ENCODE measurements at regions not wholly inside any gene's neighbourhood (a gene's known extent, or its start where the extent isn't known, plus 50 kb on each side); places are given as distances from the start of the nearest gene placed in this dataset.

DNA sequence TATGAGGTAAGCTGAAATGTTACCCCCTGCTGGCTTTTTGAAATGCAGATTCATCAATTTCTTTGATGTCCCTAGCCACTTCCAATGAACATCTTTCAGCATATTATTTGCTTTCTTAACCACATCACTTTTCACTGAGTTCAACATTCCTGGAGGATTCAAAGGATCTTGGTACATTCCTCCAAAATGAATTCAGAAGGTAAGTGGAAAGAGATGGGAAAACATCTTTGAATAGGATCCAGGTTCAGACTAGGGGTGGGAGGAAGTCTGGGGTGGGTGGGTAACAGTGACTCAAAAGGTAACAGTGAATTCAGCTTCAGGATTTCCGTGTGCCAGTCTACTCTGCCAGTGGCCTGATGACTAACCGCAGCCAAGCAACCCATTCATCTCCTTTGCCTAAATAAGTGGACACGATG is 180.7 kb downstream of the ZC3H11B start:
- intact Hi-C loops (cut with DNase I): no loop called here
- 58 to 62% (median 59%) methylated on average over 3 of the region's 3 CpGs for WGBS, 3 donors
- H3K9me3 ChIP-seq: no peaks in the 10 kb centered on the region

DNA sequence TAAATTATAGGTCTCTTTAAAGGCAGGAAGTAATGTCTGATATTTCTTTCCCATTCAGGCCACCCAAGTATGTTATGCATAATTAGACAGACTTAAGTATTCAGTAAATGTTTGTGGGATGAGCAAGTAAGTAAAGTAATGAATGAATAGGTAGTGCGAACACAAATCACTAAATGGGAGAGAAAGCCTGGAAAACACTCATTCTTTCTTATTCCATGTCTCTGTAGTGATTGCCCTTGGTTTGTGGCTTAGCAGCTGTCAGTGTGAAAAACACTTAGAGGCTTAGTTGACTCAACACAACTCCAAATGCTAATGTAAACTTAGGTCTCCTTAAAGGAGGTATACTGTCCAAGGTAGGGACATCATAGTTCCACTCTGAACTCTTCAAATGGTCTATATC is 182.5 kb downstream of the ZC3H11B start:
- WGBS, 3 donors: 81 to 89% (median 82%) methylated on average over 1 of the region's 1 CpG
- no peak overlapping the region for H3K27ac ChIP-seq
- TF ChIP-seq, protein P1, sequence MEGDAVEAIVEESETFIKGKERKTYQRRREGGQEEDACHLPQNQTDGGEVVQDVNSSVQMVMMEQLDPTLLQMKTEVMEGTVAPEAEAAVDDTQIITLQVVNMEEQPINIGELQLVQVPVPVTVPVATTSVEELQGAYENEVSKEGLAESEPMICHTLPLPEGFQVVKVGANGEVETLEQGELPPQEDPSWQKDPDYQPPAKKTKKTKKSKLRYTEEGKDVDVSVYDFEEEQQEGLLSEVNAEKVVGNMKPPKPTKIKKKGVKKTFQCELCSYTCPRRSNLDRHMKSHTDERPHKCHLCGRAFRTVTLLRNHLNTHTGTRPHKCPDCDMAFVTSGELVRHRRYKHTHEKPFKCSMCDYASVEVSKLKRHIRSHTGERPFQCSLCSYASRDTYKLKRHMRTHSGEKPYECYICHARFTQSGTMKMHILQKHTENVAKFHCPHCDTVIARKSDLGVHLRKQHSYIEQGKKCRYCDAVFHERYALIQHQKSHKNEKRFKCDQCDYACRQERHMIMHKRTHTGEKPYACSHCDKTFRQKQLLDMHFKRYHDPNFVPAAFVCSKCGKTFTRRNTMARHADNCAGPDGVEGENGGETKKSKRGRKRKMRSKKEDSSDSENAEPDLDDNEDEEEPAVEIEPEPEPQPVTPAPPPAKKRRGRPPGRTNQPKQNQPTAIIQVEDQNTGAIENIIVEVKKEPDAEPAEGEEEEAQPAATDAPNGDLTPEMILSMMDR (IDR thresholded peaks at IDR 0.05): no peak
- TF ChIP-seq POLR2A (IDR thresholded peaks at IDR 0.05) (no peak), EP300 (IDR thresholded peaks at IDR 0.05) (no peak)
- H3K4me3 ChIP-seq: no peak overlapping the region
- H3K9me3 ChIP-seq: no peaks in the 10 kb centered on the region
- peaks cover 6% of the 10 kb centered on the region for H3K4me1 ChIP-seq (ENCODE audit: insufficient read depth)
- intact Hi-C loops (cut with DNase I): no loop called here
- no peak for DNase-seq
- no peaks in the 10 kb centered on the region for H3K36me3 ChIP-seq
- no peaks in the 10 kb centered on the region for H3K27me3 ChIP-seq

More for the DNA sequence above, 180.7 kb downstream of the ZC3H11B start:
- TF ChIP-seq, protein P1 (IDR thresholded peaks at IDR 0.05): no peak
- no peak for TF ChIP-seq POLR2A (IDR thresholded peaks at IDR 0.05)
- no peak for TF ChIP-seq EP300 (IDR thresholded peaks at IDR 0.05)
- Histone ChIP-seq H3K36me3 (no peaks in the 10 kb centered on the region), H3K27ac (no peak overlapping the region), H3K4me3 (no peak overlapping the region), H3K27me3 (no peaks in the 10 kb centered on the region), H3K4me1 (ENCODE audit: insufficient read depth) (peaks cover 7% of the 10 kb centered on the region)
- DNase-seq: no peak

DNA sequence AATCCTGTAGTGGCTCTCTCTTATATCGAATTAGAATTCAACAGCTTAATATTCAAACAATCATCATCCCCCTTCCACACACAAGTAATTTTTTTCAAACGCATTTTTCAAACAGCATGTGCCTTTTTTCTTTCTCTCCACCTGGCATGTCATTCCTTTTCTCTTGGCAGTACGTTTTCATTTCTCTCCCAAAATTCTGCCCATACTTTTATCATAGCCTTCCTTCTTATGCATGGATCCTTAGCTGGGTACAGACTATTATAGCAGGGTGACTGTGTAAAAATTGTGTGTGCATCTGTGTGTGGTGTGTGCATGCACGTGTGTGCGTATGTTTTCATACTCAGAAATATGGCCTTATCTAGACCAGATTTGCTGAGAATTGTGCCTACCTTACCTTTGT is 184.3 kb downstream of the ZC3H11B start:
- Histone ChIP-seq H3K4me3 (no peak overlapping the region), H3K4me1 (ENCODE audit: insufficient read depth) (peaks cover 5% of the 10 kb centered on the region), H3K27ac (no peak overlapping the region), H3K36me3 (no peaks in the 10 kb centered on the region), H3K9me3 (no peaks in the 10 kb centered on the region), H3K27me3 (no peaks in the 10 kb centered on the region)
- no peak for TF ChIP-seq EP300 (IDR thresholded peaks at IDR 0.05)
- TF ChIP-seq, protein P1 (IDR thresholded peaks at IDR 0.05): no peak
- TF ChIP-seq POLR2A (IDR thresholded peaks at IDR 0.05): no peak
- no peak for DNase-seq
- intact Hi-C loops (cut with DNase I): no loop called here
- 74 to 82% (median 80%) methylated on average over 5 of the region's 5 CpGs for WGBS, 3 donors

DNA sequence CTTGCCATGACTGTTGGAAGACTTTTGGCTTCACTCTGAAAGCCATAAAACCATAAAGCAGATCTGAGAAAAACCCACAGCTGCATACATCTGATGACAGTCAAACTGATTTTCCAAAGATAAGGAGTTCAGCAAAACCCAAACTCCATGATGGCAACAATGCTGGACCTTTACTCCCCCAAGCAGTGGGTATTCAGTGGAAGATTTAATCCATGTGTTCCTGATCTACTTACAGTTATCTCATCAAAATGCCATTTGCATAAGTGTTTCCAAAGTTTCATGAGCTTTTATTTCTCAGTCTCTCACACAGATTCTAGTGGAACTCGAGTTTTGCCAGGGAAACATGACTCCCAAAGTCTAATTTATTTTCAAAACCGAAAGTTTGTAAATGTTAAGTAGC is 184.9 kb downstream of the ZC3H11B start:
- 44 to 59% (median 46%) methylated on average over 2 of the region's 2 CpGs for WGBS, 3 donors
- H3K27ac ChIP-seq: no peak overlapping the region
- no peaks in the 10 kb centered on the region for H3K9me3 ChIP-seq
- H3K36me3 ChIP-seq: no peaks in the 10 kb centered on the region
- no peak overlapping the region for H3K4me3 ChIP-seq
- DNase-seq: no peak
- TF ChIP-seq EP300 (IDR thresholded peaks at IDR 0.05) (no peak), POLR2A (IDR thresholded peaks at IDR 0.05) (no peak)
- TF ChIP-seq, protein P1 (IDR thresholded peaks at IDR 0.05): no peak
- H3K27me3 ChIP-seq: no peaks in the 10 kb centered on the region
- H3K4me1 ChIP-seq (ENCODE audit: insufficient read depth): peaks cover 3% of the 10 kb centered on the region
- intact Hi-C loops (cut with DNase I): no loop called here

DNA sequence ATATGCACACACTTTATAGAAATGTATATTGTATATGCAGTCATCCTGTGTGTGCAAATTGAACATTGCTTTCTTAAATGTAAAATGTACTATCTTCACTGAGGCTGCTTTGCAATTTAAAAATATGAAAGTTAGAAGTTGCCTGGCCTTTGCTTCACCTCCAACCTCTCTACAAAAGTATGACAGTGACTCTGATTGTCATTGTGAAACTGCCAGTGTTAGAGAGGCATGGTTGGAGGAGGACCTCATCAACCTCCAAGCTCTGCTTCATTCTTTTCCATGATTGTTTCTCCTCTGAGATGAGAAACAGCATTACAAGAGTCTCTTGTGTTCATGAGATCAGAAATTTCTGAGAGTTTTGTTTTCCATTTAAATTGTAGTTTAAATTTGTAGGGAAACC is 185.5 kb downstream of the ZC3H11B start:
- Histone ChIP-seq H3K27me3 (no peaks in the 10 kb centered on the region), H3K4me3 (no peak overlapping the region), H3K9me3 (no peaks in the 10 kb centered on the region), H3K4me1 (ENCODE audit: insufficient read depth) (no peaks in the 10 kb centered on the region), H3K27ac (no peak overlapping the region), H3K36me3 (no peaks in the 10 kb centered on the region)
- DNase-seq: no peak
- intact Hi-C loops (cut with DNase I): no loop called here
- TF ChIP-seq, protein P1 (IDR thresholded peaks at IDR 0.05): no peak
- TF ChIP-seq EP300 (IDR thresholded peaks at IDR 0.05): no peak
